ENCODE measurements at regions not wholly inside any gene's neighbourhood (a gene's known extent, or its start where the extent isn't known, plus 50 kb on each side); places are given as distances from the start of the nearest gene placed in this dataset.
"Not testable (repeated sequence)": the region's sequence is repeated elsewhere in the genome, so short reads cannot be mapped to it uniquely, and the experiment has no call there.

- H3K36me3 ChIP-seq (ENCODE audit: control insufficient read depth, insufficient read depth, low read length); DNase-seq; H3K4me1 ChIP-seq (ENCODE audit: control insufficient read depth, low read depth, low read length); H3K27me3 ChIP-seq (ENCODE audit: insufficient read depth, low read length, poor library complexity); H3K79me1 ChIP-seq (ENCODE audit: low read length); H3K56ac ChIP-seq (ENCODE audit: low read length); H3K4ac ChIP-seq (ENCODE audit: low read depth, low read length); H3K4me2 ChIP-seq (ENCODE audit: low read length); H3K23ac ChIP-seq (ENCODE audit: low read length); H3K9ac ChIP-seq (ENCODE audit: low read length); H2BK15ac ChIP-seq (replicated peaks; ENCODE audit: low read depth); H4K5ac ChIP-seq (ENCODE audit: low read length); H2BK5ac ChIP-seq (ENCODE audit: low read length); H2AK5ac ChIP-seq (ENCODE audit: low read length); H2BK120ac ChIP-seq (ENCODE audit: low read depth, low read length); H3K4me3 ChIP-seq (ENCODE audit: low read length); H3K27ac ChIP-seq (ENCODE audit: low read depth, low read length); H4K8ac ChIP-seq (ENCODE audit: low read depth, low read length); H3K18ac ChIP-seq (ENCODE audit: low read length); H3K79me2 ChIP-seq (ENCODE audit: control insufficient read depth, insufficient read depth, low read length): not testable (repeated sequence)
- WGBS (ENCODE audit: extremely low coverage, insufficient coverage, low lambda C conversion rate) = no CpG with 5 or more reads among the region's 12 CpGs
Measured at GRCh38 chr4:104326991-104327694, 167.6 kb downstream of the CXXC4 start.

DNA sequence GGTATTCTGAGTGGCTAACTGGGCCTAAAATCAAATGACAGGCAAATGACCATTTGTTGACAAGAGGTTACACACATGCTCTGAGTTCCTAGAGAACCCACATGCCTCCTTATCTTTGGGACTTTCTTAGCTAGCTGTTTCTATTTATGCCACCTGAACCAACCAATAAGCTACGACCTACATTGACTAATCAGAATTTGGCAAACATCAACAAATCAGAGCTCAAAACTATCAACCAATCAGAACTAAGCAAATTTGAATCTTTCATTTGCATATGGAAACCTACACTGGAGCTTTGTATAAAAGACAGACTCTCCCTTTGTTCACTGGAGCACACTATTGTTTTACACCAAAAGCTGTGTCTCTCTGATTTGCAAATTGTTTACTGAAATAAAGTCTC, 192.0 kb downstream of the CXXC4 start:
- Histone ChIP-seq H2BK15ac (replicated peaks; ENCODE audit: low read depth) (no peak overlapping the region), H3K4ac (ENCODE audit: low read depth, low read length) (no peak overlapping the region), H3K27me3 (ENCODE audit: insufficient read depth, low read length, poor library complexity) (no peaks in the 10 kb centered on the region), H3K23ac (ENCODE audit: low read length) (no peak overlapping the region), H3K18ac (ENCODE audit: low read length) (no peak overlapping the region), H3K4me1 (ENCODE audit: control insufficient read depth, low read depth, low read length) (no peaks in the 10 kb centered on the region), H4K5ac (ENCODE audit: low read length) (no peak overlapping the region), H3K4me2 (ENCODE audit: low read length) (no peak overlapping the region), H3K9ac (ENCODE audit: low read length) (no peak overlapping the region), H3K56ac (ENCODE audit: low read length) (no peak overlapping the region), H3K36me3 (ENCODE audit: control insufficient read depth, insufficient read depth, low read length) (no peaks in the 10 kb centered on the region), H3K79me1 (ENCODE audit: low read length) (no peaks in the 10 kb centered on the region), H2AK5ac (ENCODE audit: low read length) (no peak overlapping the region), H2BK5ac (ENCODE audit: low read length) (no peak overlapping the region), H4K8ac (ENCODE audit: low read depth, low read length) (no peak overlapping the region), H2BK120ac (ENCODE audit: low read depth, low read length) (no peak overlapping the region), H3K27ac (ENCODE audit: low read depth, low read length) (no peak overlapping the region), H3K79me2 (ENCODE audit: control insufficient read depth, insufficient read depth, low read length) (no peaks in the 10 kb centered on the region), H3K4me3 (ENCODE audit: low read length) (no peak overlapping the region)
- peak; percentile 1 for DNase-seq
- no CpG with 5 or more reads among the region's 1 CpG for WGBS (ENCODE audit: extremely low coverage, insufficient coverage, low lambda C conversion rate)

GRCh38 chr4:104294811-104295210, 199.9 kb downstream of the CXXC4 start:
- Histone ChIP-seq H3K23ac (ENCODE audit: low read length) (no peak overlapping the region), H3K79me2 (ENCODE audit: control insufficient read depth, insufficient read depth, low read length) (no peaks in the 10 kb centered on the region), H2AK5ac (ENCODE audit: low read length) (no peak overlapping the region), H2BK15ac (replicated peaks; ENCODE audit: low read depth) (no peak overlapping the region), H3K27me3 (ENCODE audit: insufficient read depth, low read length, poor library complexity) (no peaks in the 10 kb centered on the region), H3K79me1 (ENCODE audit: low read length) (no peaks in the 10 kb centered on the region), H3K4me2 (ENCODE audit: low read length) (no peak overlapping the region), H2BK5ac (ENCODE audit: low read length) (no peak overlapping the region), H3K27ac (ENCODE audit: low read depth, low read length) (no peak overlapping the region), H3K18ac (ENCODE audit: low read length) (no peak overlapping the region), H3K4me3 (ENCODE audit: low read length) (no peak overlapping the region), H3K9ac (ENCODE audit: low read length) (no peak overlapping the region), H2BK120ac (ENCODE audit: low read depth, low read length) (no peak overlapping the region), H3K36me3 (ENCODE audit: control insufficient read depth, insufficient read depth, low read length) (no peaks in the 10 kb centered on the region), H3K4ac (ENCODE audit: low read depth, low read length) (no peak overlapping the region), H3K4me1 (ENCODE audit: control insufficient read depth, low read depth, low read length) (no peaks in the 10 kb centered on the region), H3K56ac (ENCODE audit: low read length) (no peak overlapping the region), H4K5ac (ENCODE audit: low read length) (no peak overlapping the region), H4K8ac (ENCODE audit: low read depth, low read length) (no peak overlapping the region)
- no CpG with 5 or more reads among the region's 2 CpGs for WGBS (ENCODE audit: extremely low coverage, insufficient coverage, low lambda C conversion rate)
- no peak for DNase-seq

DNA sequence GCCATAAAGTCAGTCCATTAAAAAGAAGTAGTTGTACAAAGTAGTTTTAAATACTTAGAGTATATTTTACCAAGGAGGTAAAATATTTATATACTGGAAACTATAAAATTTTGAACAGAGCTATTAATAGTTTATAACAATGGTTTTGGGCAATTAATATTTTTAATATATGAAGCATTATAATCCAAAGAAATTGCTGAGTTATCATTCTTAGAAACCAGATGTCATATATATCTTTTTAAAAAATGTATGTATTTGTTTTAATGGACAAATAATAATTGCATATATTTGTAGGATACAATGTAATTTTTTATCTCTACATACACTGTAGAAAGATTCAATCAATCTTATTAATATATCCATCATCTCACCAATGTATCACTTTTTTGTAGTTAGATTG, 207.8 kb downstream of the CXXC4 start:
- H2BK15ac ChIP-seq (replicated peaks; ENCODE audit: low read depth) = no peak overlapping the region
- H3K4me1 ChIP-seq (ENCODE audit: control insufficient read depth, low read depth, low read length) = no peaks in the 10 kb centered on the region
- H3K56ac ChIP-seq (ENCODE audit: low read length) = no peak overlapping the region

GRCh38 chr4:104283303-104283702, 211.4 kb downstream of the CXXC4 start:
- H3K4me1 ChIP-seq (ENCODE audit: control insufficient read depth, low read depth, low read length) = no peaks in the 10 kb centered on the region
- no peak overlapping the region for H3K56ac ChIP-seq (ENCODE audit: low read length)
- no peak overlapping the region for H4K8ac ChIP-seq (ENCODE audit: low read depth, low read length)
- H3K36me3 ChIP-seq (ENCODE audit: control insufficient read depth, insufficient read depth, low read length) = no peaks in the 10 kb centered on the region
- no peak overlapping the region for H3K4me3 ChIP-seq (ENCODE audit: low read length)
- H3K18ac ChIP-seq (ENCODE audit: low read length) = no peak overlapping the region
- no peak overlapping the region for H3K23ac ChIP-seq (ENCODE audit: low read length)
- DNase-seq = no peak
- no peak overlapping the region for H3K4me2 ChIP-seq (ENCODE audit: low read length)
- H4K5ac ChIP-seq (ENCODE audit: low read length) = no peak overlapping the region
- no peaks in the 10 kb centered on the region for H3K27me3 ChIP-seq (ENCODE audit: insufficient read depth, low read length, poor library complexity)
- no peak overlapping the region for H3K27ac ChIP-seq (ENCODE audit: low read depth, low read length)
- no peak overlapping the region for H3K4ac ChIP-seq (ENCODE audit: low read depth, low read length)
- no peak overlapping the region for H2AK5ac ChIP-seq (ENCODE audit: low read length)
- H3K9ac ChIP-seq (ENCODE audit: low read length) = no peak overlapping the region
- no peaks in the 10 kb centered on the region for H3K79me1 ChIP-seq (ENCODE audit: low read length)
- no peak overlapping the region for H2BK5ac ChIP-seq (ENCODE audit: low read length)
- no peaks in the 10 kb centered on the region for H3K79me2 ChIP-seq (ENCODE audit: control insufficient read depth, insufficient read depth, low read length)
- H2BK120ac ChIP-seq (ENCODE audit: low read depth, low read length) = no peak overlapping the region
- H2BK15ac ChIP-seq (replicated peaks; ENCODE audit: low read depth) = no peak overlapping the region

More for the DNA sequence above, 207.8 kb downstream of the CXXC4 start:
- H3K18ac ChIP-seq (ENCODE audit: low read length) = no peak overlapping the region
- H3K27ac ChIP-seq (ENCODE audit: low read depth, low read length) = no peak overlapping the region
- no peak overlapping the region for H2AK5ac ChIP-seq (ENCODE audit: low read length)
- no peak overlapping the region for H4K8ac ChIP-seq (ENCODE audit: low read depth, low read length)
- no peaks in the 10 kb centered on the region for H3K79me1 ChIP-seq (ENCODE audit: low read length)
- no peak overlapping the region for H3K23ac ChIP-seq (ENCODE audit: low read length)
- H3K27me3 ChIP-seq (ENCODE audit: insufficient read depth, low read length, poor library complexity) = no peaks in the 10 kb centered on the region
- no peak overlapping the region for H3K4ac ChIP-seq (ENCODE audit: low read depth, low read length)
- no peak overlapping the region for H2BK120ac ChIP-seq (ENCODE audit: low read depth, low read length)
- no peak overlapping the region for H4K5ac ChIP-seq (ENCODE audit: low read length)
- H3K4me2 ChIP-seq (ENCODE audit: low read length) = no peak overlapping the region
- H3K4me3 ChIP-seq (ENCODE audit: low read length) = no peak overlapping the region
- DNase-seq = no peak
- no peaks in the 10 kb centered on the region for H3K79me2 ChIP-seq (ENCODE audit: control insufficient read depth, insufficient read depth, low read length)
- H3K9ac ChIP-seq (ENCODE audit: low read length) = no peak overlapping the region
- H2BK5ac ChIP-seq (ENCODE audit: low read length) = no peak overlapping the region
- no peaks in the 10 kb centered on the region for H3K36me3 ChIP-seq (ENCODE audit: control insufficient read depth, insufficient read depth, low read length)

GRCh38 chr4:104279744-104280143, 214.9 kb downstream of the CXXC4 start:
- Histone ChIP-seq H2BK120ac (ENCODE audit: low read depth, low read length) (no peak overlapping the region), H2AK5ac (ENCODE audit: low read length) (no peak overlapping the region), H3K23ac (ENCODE audit: low read length) (no peak overlapping the region), H3K79me2 (ENCODE audit: control insufficient read depth, insufficient read depth, low read length) (no peaks in the 10 kb centered on the region), H4K5ac (ENCODE audit: low read length) (no peak overlapping the region), H3K4ac (ENCODE audit: low read depth, low read length) (no peak overlapping the region), H3K4me2 (ENCODE audit: low read length) (no peak overlapping the region), H2BK15ac (replicated peaks; ENCODE audit: low read depth) (no peak overlapping the region), H3K4me1 (ENCODE audit: control insufficient read depth, low read depth, low read length) (no peaks in the 10 kb centered on the region), H3K79me1 (ENCODE audit: low read length) (no peaks in the 10 kb centered on the region), H3K4me3 (ENCODE audit: low read length) (no peak overlapping the region), H3K9ac (ENCODE audit: low read length) (no peak overlapping the region), H3K56ac (ENCODE audit: low read length) (no peak overlapping the region), H2BK5ac (ENCODE audit: low read length) (no peak overlapping the region), H3K27me3 (ENCODE audit: insufficient read depth, low read length, poor library complexity) (no peaks in the 10 kb centered on the region), H3K18ac (ENCODE audit: low read length) (no peak overlapping the region), H3K36me3 (ENCODE audit: control insufficient read depth, insufficient read depth, low read length) (no peaks in the 10 kb centered on the region), H4K8ac (ENCODE audit: low read depth, low read length) (no peak overlapping the region), H3K27ac (ENCODE audit: low read depth, low read length) (no peak overlapping the region)
- WGBS (ENCODE audit: extremely low coverage, insufficient coverage, low lambda C conversion rate) = no CpG with 5 or more reads among the region's 5 CpGs
- no peak for DNase-seq
